NK-92 treated with Interleukin-12 subunit alpha and Interleukin-12 subunit beta, amount 100 ng/mL, for 24 hours (cell line): ENCODE measurements at regions not wholly inside any gene's neighbourhood (a gene's known extent, or its start where the extent isn't known, plus 50 kb on each side); places are given as distances from the start of the nearest gene placed in this dataset.

Experiments
- DNase-seq: peaks from one replicate; lab custom pipeline; 2025; lab: John Stamatoyannopoulos, UW

- no peak for DNase-seq
These were observed 416.0 kb upstream of the MMADHC start for GRCh38 chr2:150003544-150003943.

- DNase-seq: no peak
These were observed 414.2 kb upstream of the MMADHC start for GRCh38 chr2:150001788-150002187.

GRCh38 chr2:149996901-149997300 is 409.3 kb upstream of the MMADHC start:
- DNase-seq: no peak

- no peak for DNase-seq
These were observed 406.6 kb upstream of the MMADHC start for GRCh38 chr2:149994057-149994728.

GRCh38 chr2:149993316-149993715 is 405.7 kb upstream of the MMADHC start:
- no peak for DNase-seq

- DNase-seq: no peak
These were observed 404.0 kb upstream of the MMADHC start for GRCh38 chr2:149991576-149991975.

GRCh38 chr2:149990965-149991364 is 403.4 kb upstream of the MMADHC start:
- DNase-seq: no peak

- no peak for DNase-seq
These were observed 402.0 kb upstream of the MMADHC start for GRCh38 chr2:149989447-149990063.

- no peak for DNase-seq
These were observed 400.8 kb upstream of the MMADHC start for GRCh38 chr2:149988361-149988760.

- no peak for DNase-seq
These were observed 399.3 kb upstream of the MMADHC start for GRCh38 chr2:149986861-149987260.

GRCh38 chr2:149984311-149984710 is 396.7 kb upstream of the MMADHC start:
- DNase-seq: no peak

- no peak for DNase-seq
These were observed 384.5 kb upstream of the MMADHC start for GRCh38 chr2:149972066-149972465.

- DNase-seq: no peak
These were observed 367.5 kb upstream of the MMADHC start for GRCh38 chr2:149954981-149955600.

- DNase-seq: no peak
These were observed 366.1 kb upstream of the MMADHC start for GRCh38 chr2:149953627-149954026.

GRCh38 chr2:149931486-149931885 is 343.9 kb upstream of the MMADHC start:
- DNase-seq: no peak

GRCh38 chr2:149928011-149928410 is 340.4 kb upstream of the MMADHC start:
- DNase-seq: no peak

- no peak for DNase-seq
These were observed 338.6 kb upstream of the MMADHC start for GRCh38 chr2:149926149-149926548.

GRCh38 chr2:149924549-149925213 is 337.1 kb upstream of the MMADHC start:
- DNase-seq: no peak

- no peak for DNase-seq
These were observed 336.5 kb upstream of the MMADHC start for GRCh38 chr2:149924028-149924427.

- no peak for DNase-seq
These were observed 334.5 kb upstream of the MMADHC start for GRCh38 chr2:149921911-149922616.

GRCh38 chr2:149920389-149920788 is 332.8 kb upstream of the MMADHC start:
- DNase-seq: no peak

- DNase-seq: no peak
These were observed 327.6 kb upstream of the MMADHC start for GRCh38 chr2:149915151-149915550.
